Right lobe of liver (tissue), 6 donors: ENCODE measurements at regions not wholly inside any gene's neighbourhood (a gene's known extent, or its start where the extent isn't known, plus 50 kb on each side); places are given as distances from the start of the nearest gene placed in this dataset.
A peak's percentile ranks its signal among the peaks of the same experiment; 100 is the strongest.

Experiments
- ATAC-seq, 4 donors: fragments of 200-7000 bp; cut with Tn5 transposase; one replicate each; pipeline ENCODE4 v1.9.1; 2020; ENCODE audit warnings: mild to moderate bottlenecking in 4 of 4, moderate library complexity in 4 of 4
- DNase-seq, 3 donors: peaks; one replicate each; pipeline ENCODE4 v3.0.0-alpha.2; 2020
- H3K27ac ChIP-seq, 3 donors: fragments of 200-600 bp; one replicate each; pipeline ENCODE4 v1.8.0; 2022
- H3K27me3 ChIP-seq, 2 donors: fragments of 200-600 bp; one replicate each; pipeline ENCODE4 v1.8.0; 2022
- H3K36me3 ChIP-seq, 4 donors: fragments of 200-600 bp; sonication (generic) in 1 of 4; one replicate each; pipeline versions ENCODE4 v1.5.1 to v1.8.0; 2017 to 2022; ENCODE audit warnings: control low read depth in 1 of 4
- H3K4me1 ChIP-seq, 4 donors: fragments of 200-600 bp; sonication (generic) in 1 of 4; one replicate each; pipeline versions ENCODE4 v1.5.1 to v1.8.0; 2017 to 2022; ENCODE audit warnings: control low read depth in 1 of 4
- H3K4me3 ChIP-seq, 3 donors: fragments of 200-600 bp; one replicate each; pipeline ENCODE4 v1.8.0; 2022
- H3K9me3 ChIP-seq, 4 donors: fragments of 200-600 bp; sonication (generic) in 1 of 4; one replicate each; pipeline versions ENCODE4 v1.5.1 to v1.8.0; 2017 to 2022; ENCODE audit warnings: control low read depth in 1 of 4
- POLR2A ChIP-seq: fragments of 450-650 bp; IDR thresholded peaks from one replicate; pipeline ENCODE4 v1.6.1; 2017; ENCODE audit warnings: antibody characterized with exemption, mild to moderate bottlenecking
- WGBS: methylation state at CpG from one replicate; pipeline ENCODE4 v1.1.6; 2018; ENCODE audit warnings: low coverage, low lambda C conversion rate; ENCODE audit not compliant: insufficient coverage; ENCODE audit errors: missing lambda C conversion rate; 5-methylcytosine and 5-hydroxymethylcytosine counted together
- intact Hi-C, 2 donors: fragments of 100-400 bp; cut with DNase I; formaldehyde crosslinking; loops; one replicate each; pipeline versions ENCODE4 v1.11.2 to v1.14.1; 2022
- TF ChIP-seq, protein P1 (sequence below), 4 donors: fragments of 200-600 bp in 3 of 4; fragments of 450-650 bp in 1 of 4; IDR thresholded peaks; one replicate each; pipeline versions ENCODE4 v1.5.1 to v1.8.0; 2016 to 2022; ENCODE audit warnings: antibody characterized with exemption in 4 of 4, mild to moderate bottlenecking in 2 of 4
- donor health status: DM: no; HTN: yes; CAD: no.
- donor health status: DM: no; HTN: no; CAD: no.
- donor health status: DM: no; HTN: no; CAD: no.
- donor health status: DM: no; HTN: yes; CAD: no.
- donor health status: DM: no; HTN: yes; CAD: no.

DNA sequence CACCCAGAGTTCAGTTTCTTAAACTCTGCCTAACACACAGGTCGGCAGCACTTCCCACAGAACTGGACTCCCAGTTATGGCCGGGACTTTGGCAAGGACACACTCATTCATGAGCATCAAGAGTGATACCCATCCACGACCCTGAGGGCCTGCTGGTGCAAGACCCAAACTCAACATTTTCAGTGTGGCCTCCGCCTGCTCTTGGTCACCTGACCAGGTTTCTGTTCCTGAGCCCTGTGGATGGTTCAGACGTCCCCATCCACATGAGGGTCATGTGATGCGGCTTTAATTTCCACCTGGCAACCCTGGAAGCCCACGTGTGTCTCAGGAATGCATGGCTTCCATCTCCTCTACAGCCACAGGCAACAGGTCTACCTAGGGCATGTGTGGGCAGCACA is 245.3 kb downstream of the DLL1 start:
- ATAC-seq (no peak), DNase-seq (no peak)
- Histone ChIP-seq H3K36me3 (no peaks in the 10 kb centered on the region), H3K27ac (no peak overlapping the region), H3K9me3 (no peaks in the 10 kb centered on the region), H3K27me3 (no peaks in the 10 kb centered on the region), H3K4me3 (no peak overlapping the region), H3K4me1 (peaks cover 0 to 11% (median 5%) of the 10 kb centered on the region in 4 donors)
- intact Hi-C loops = no loop called here
- 69% methylated on average over 3 of the region's 7 CpGs for WGBS
- TF ChIP-seq POLR2A = no peak
- TF ChIP-seq, protein P1, sequence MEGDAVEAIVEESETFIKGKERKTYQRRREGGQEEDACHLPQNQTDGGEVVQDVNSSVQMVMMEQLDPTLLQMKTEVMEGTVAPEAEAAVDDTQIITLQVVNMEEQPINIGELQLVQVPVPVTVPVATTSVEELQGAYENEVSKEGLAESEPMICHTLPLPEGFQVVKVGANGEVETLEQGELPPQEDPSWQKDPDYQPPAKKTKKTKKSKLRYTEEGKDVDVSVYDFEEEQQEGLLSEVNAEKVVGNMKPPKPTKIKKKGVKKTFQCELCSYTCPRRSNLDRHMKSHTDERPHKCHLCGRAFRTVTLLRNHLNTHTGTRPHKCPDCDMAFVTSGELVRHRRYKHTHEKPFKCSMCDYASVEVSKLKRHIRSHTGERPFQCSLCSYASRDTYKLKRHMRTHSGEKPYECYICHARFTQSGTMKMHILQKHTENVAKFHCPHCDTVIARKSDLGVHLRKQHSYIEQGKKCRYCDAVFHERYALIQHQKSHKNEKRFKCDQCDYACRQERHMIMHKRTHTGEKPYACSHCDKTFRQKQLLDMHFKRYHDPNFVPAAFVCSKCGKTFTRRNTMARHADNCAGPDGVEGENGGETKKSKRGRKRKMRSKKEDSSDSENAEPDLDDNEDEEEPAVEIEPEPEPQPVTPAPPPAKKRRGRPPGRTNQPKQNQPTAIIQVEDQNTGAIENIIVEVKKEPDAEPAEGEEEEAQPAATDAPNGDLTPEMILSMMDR (IDR thresholded peaks at IDR 0.05) = no peak

DNA sequence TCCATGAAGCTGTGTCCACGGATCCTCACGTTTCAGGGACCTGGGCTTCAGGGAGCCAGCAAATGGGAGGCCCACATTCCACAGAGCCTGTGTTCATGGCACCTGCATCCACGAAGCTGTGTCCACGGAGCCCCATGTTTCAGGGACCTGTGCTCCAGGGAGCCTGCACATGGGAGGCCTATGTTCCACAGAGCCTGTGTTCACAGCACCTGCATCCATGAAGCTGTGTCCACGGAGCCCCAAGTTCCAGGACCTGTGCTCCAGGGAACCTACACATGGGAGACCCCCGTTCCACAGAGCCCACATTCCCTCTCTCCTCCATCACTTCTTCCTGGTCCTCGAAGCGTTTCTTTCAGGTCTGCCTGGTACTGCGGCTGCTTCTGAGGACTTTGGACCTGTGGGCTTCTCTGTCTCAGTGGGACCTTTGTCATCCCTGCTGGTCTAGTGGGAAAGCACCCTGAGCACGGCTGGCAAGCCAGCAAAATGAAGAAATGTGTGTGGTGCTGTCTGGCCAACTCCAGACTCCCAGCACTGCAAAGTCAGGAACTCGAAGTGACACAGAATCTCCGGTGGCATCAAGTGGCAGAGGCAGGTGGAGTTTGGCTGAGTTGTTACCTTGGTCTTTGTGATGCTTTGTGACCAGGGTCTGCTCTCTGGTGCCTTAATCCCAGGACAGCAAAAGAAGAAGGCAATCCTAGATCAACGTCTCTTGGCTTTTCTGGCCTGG is 245.9 kb downstream of the DLL1 start:
- 74% methylated on average over 3 of the region's 13 CpGs for WGBS
- TF ChIP-seq, protein P1 (IDR thresholded peaks at IDR 0.05) = no peak
- TF ChIP-seq POLR2A = no peak
- no peaks in the 10 kb centered on the region for H3K27me3 ChIP-seq
- H3K9me3 ChIP-seq = no peaks in the 10 kb centered on the region
- no peak overlapping the region for H3K4me3 ChIP-seq
- H3K27ac ChIP-seq = no peak overlapping the region
- intact Hi-C loops = no loop called here
- no peaks in the 10 kb centered on the region for H3K36me3 ChIP-seq
- peak in 1 of 3 donors; percentile 7 for DNase-seq
- peaks cover 0 to 9% (median 4%) of the 10 kb centered on the region in 4 donors for H3K4me1 ChIP-seq
- ATAC-seq = no peak

DNA sequence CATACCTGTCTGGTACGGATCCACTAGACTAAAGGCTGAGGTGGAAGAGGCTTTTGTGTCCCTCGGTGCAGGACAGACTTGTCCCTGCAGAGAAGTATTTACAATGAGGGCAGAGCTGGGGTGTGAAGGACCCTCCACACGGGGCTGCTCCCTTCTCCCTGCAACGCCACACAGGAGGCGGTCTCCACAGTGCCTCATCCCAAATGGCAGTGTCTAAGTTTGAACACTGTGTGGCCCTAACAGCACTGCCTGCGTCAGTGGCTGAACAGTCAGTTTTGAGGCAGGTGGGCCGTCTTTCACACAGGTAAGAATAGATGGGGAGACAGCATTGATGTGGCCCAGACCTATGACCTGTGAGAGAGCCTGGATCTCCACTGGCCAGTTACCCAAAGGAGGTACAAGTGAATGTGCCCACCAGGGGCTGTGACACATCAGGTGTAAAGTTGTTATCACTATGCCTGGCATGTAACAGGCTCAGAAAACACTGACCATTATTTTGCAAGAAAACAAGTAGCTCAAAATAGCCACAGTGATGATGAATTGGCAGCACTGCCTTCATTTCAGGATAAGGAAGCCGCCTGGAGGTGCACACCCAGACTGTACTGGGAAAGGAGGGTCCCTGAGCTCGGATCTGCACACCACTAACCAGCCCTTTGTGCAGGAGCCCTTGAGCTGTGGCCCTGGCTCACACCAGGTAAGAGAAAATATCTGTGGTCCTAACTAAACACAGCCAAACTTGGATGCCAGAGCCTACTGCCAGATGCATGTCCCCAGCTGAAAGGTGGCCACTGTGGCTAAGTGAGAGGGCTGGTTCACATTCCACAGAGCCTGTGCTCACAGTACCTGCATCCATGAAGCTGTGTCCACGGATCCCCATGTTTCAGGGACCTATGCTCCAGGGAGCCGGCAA is 246.7 kb downstream of the DLL1 start:
- peak in 1 of 3 donors; percentile 7 for DNase-seq

DNA sequence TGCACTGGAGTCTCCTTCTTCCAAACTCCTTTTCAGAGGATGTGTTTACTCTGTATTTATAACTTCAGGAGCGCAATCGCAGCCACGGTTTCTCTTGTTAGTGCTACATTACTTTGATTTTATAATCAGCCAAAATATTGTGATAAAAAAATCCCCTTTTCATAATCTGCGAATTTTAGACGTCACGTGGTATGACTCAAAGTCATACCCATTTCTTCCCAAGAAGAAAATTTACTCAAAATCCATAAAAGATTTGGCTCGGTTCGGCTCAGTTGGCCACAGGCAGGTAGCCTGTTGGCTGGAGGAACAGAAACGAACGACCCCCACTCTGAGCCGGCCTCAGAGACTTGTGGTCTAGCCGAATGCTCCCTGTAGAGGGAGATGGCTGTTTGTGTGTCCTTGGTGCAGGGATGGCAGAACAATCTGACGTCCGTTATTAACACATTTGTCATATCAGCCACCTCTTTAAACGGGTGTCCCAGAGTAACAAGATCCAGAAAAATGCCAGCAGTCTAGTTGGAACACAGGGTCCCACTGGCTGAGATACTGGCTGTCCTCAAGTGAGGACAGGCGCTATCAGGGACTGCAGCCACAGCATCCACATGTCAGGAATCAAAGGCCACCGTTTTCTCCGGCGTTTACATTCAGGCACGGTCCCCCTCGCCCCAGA is 247.6 kb downstream of the DLL1 start:
- Histone ChIP-seq H3K27me3 (no peaks in the 10 kb centered on the region), H3K4me1 (no peaks in the 10 kb centered on the region), H3K36me3 (no peaks in the 10 kb centered on the region), H3K9me3 (no peaks in the 10 kb centered on the region), H3K4me3 (no peak overlapping the region), H3K27ac (no peak overlapping the region)
- peak in 1 of 3 donors; percentile 8 for DNase-seq
- ATAC-seq = no peak
- WGBS = 88% methylated on average over 10 of the region's 21 CpGs
- TF ChIP-seq POLR2A = no peak
- TF ChIP-seq, protein P1 (IDR thresholded peaks at IDR 0.05) = no peak
- intact Hi-C loops = no loop called here

More for the DNA sequence above, 246.7 kb downstream of the DLL1 start:
- TF ChIP-seq, protein P1 (IDR thresholded peaks at IDR 0.05) = no peak
- no peak for TF ChIP-seq POLR2A
- WGBS = 82% methylated on average over 2 of the region's 11 CpGs
- ATAC-seq = no peak
- H3K27me3 ChIP-seq = no peaks in the 10 kb centered on the region
- no peak overlapping the region for H3K27ac ChIP-seq
- H3K4me3 ChIP-seq = no peak overlapping the region
- intact Hi-C loops = no loop called here
- peaks cover 0 to under 1% (median 0%) of the 10 kb centered on the region in 4 donors for H3K4me1 ChIP-seq
- no peaks in the 10 kb centered on the region for H3K9me3 ChIP-seq
- no peaks in the 10 kb centered on the region for H3K36me3 ChIP-seq
